DND-41 (cell line): ENCODE measurements at regions not wholly inside any gene's neighbourhood (a gene's known extent, or its start where the extent isn't known, plus 50 kb on each side); places are given as distances from the start of the nearest gene placed in this dataset.

Experiments used
- CTCF ChIP-seq: IDR thresholded peaks from 2 replicates; pipeline ENCODE4 v1.5.1; 2012; ENCODE audit warnings: borderline replicate concordance, low read length, moderate library complexity, mild to moderate bottlenecking; ENCODE audit not compliant: poor library complexity, severe bottlenecking; ENCODE audit errors: extremely low read depth
- EZH2 ChIP-seq: IDR thresholded peaks from 3 replicates; pipeline ENCODE4 v1.6.1; 2012; ENCODE audit warnings: borderline replicate concordance, low read depth, mild to moderate bottlenecking, moderate library complexity, low read length, inconsistent platforms; ENCODE audit not compliant: severe bottlenecking

GRCh38 chr11:91969486-91969885 is 255.1 kb upstream of the FAT3 start:
- TF ChIP-seq CTCF: no peak
- no peak for TF ChIP-seq EZH2
